WTC11 (cell line): ENCODE measurements at regions not wholly inside any gene's neighbourhood (a gene's known extent, or its start where the extent isn't known, plus 50 kb on each side); places are given as distances from the start of the nearest gene placed in this dataset.

Experiments
- ATAC-seq: fragments of 200-7000 bp; cut with Tn5 transposase; 2 replicates; pipeline ENCODE4 v1.10.0; 2021; ENCODE audit warnings: mild to moderate bottlenecking, moderate library complexity
- CTCF ChIA-PET: fragments of 300-600 bp; sonication (Branson Sonifier 250); formaldehyde crosslinking; loops from one replicate; lab custom pipeline; 2021; ENCODE audit warnings: antibody characterized with exemption; lab: Charles Lee
- POLR2A ChIA-PET: fragments of 350-600 bp; sonication (Branson Sonifier 250); formaldehyde crosslinking; loops from one replicate; lab custom pipeline; 2021; ENCODE audit warnings: antibody characterized with exemption; lab: Charles Lee
- DNase-seq: peaks from one replicate; pipeline ENCODE4 v3.0.0; 2021; ENCODE audit warnings: low spot score
- H3K27ac Mint-ChIP-seq: 2 replicates; pipeline ENCODE4 v1.8.0; 2021; ENCODE audit warnings: mixed read lengths
- H3K27me3 Mint-ChIP-seq: 2 replicates; pipeline ENCODE4 v1.8.0; 2021; ENCODE audit warnings: low read depth, mild to moderate bottlenecking, moderate library complexity, mixed read lengths
- H3K36me3 Mint-ChIP-seq: 2 replicates; pipeline ENCODE4 v1.8.0; 2021; ENCODE audit warnings: mixed read lengths
- H3K4me1 Mint-ChIP-seq: 2 replicates; pipeline ENCODE4 v1.8.0; 2022; ENCODE audit warnings: mixed read lengths
- H3K4me3 Mint-ChIP-seq: 2 replicates; pipeline ENCODE4 v1.8.0; 2021; ENCODE audit warnings: mild to moderate bottlenecking, moderate library complexity, mixed read lengths
- H3K9me3 Mint-ChIP-seq: 2 replicates; pipeline ENCODE4 v1.8.0; 2021; ENCODE audit warnings: mixed read lengths
- CREB1 ChIP-seq: sonication (generic); formaldehyde crosslinking; IDR thresholded peaks from 2 replicates; pipeline ENCODE4 v1.8.0; 2023; ENCODE audit warnings: mild to moderate bottlenecking, missing genetic modification reagents
- EMX1 ChIP-seq: fragments of 250-450 bp; sonication (Bioruptor Pico); IDR thresholded peaks from 2 replicates; pipeline ENCODE4 v1.8.0; 2021; ENCODE audit warnings: mild to moderate bottlenecking
- ETV6 ChIP-seq: sonication (generic); formaldehyde crosslinking; IDR thresholded peaks from 2 replicates; pipeline ENCODE4 v1.8.1; 2022; ENCODE audit warnings: mild to moderate bottlenecking, missing genetic modification reagents
- FOXJ3 ChIP-seq: sonication (generic); formaldehyde crosslinking; IDR thresholded peaks from 2 replicates; pipeline ENCODE4 v1.9.0; 2021; ENCODE audit warnings: missing genetic modification reagents, mild to moderate bottlenecking, borderline replicate concordance
- HMGA2 ChIP-seq: fragments of 250-450 bp; sonication (Bioruptor Pico); IDR thresholded peaks from 2 replicates; pipeline ENCODE4 v1.4.0; 2021; ENCODE audit warnings: mild to moderate bottlenecking, moderate library complexity
- OVOL2 ChIP-seq: fragments of 250-450 bp; sonication (Bioruptor Pico); IDR thresholded peaks from 2 replicates; pipeline ENCODE4 v1.9.0; 2021; ENCODE audit warnings: mild to moderate bottlenecking, borderline replicate concordance
- SMAD4 ChIP-seq: sonication (generic); formaldehyde crosslinking; IDR thresholded peaks from 2 replicates; pipeline ENCODE4 v1.8.0; 2022; ENCODE audit warnings: mild to moderate bottlenecking, missing genetic modification reagents
- TEAD1 ChIP-seq: sonication (generic); formaldehyde crosslinking; IDR thresholded peaks from 2 replicates; pipeline ENCODE4 v1.8.0; 2022; ENCODE audit warnings: mild to moderate bottlenecking, missing genetic modification reagents
- ZNF138 ChIP-seq: sonication (generic); formaldehyde crosslinking; conservative IDR thresholded peaks from 2 replicates; pipeline ENCODE4 v1.8.1; 2022; ENCODE audit warnings: mild to moderate bottlenecking, moderate library complexity, missing genetic modification reagents
- ZNF219 ChIP-seq: sonication (generic); formaldehyde crosslinking; IDR thresholded peaks from 2 replicates; pipeline ENCODE4 v1.8.0; 2023; ENCODE audit warnings: missing genetic modification reagents, mild to moderate bottlenecking, borderline replicate concordance
- ZNF263 ChIP-seq: sonication (generic); formaldehyde crosslinking; IDR thresholded peaks from 2 replicates; pipeline ENCODE4 v1.8.1; 2022; ENCODE audit warnings: low read depth, mild to moderate bottlenecking, moderate library complexity, missing genetic modification reagents
- TF ChIP-seq, protein P1 (sequence below): sonication (generic); formaldehyde crosslinking; IDR thresholded peaks from 2 replicates; pipeline ENCODE4 v1.8.1; 2023; ENCODE audit warnings: mild to moderate bottlenecking, missing genetic modification reagents, moderate library complexity
- TF ChIP-seq, protein P2 (sequence below): sonication (generic); formaldehyde crosslinking; IDR thresholded peaks from 2 replicates; pipeline ENCODE4 v1.8.0; 2022; ENCODE audit warnings: mild to moderate bottlenecking, missing genetic modification reagents
- TF ChIP-seq, protein P3 (sequence below): fragments of 250-450 bp; sonication (Bioruptor Pico); IDR thresholded peaks from 2 replicates; pipeline ENCODE4 v1.9.0; 2021; ENCODE audit warnings: mild to moderate bottlenecking
- TF ChIP-seq, protein P4 (sequence below): sonication (generic); formaldehyde crosslinking; IDR thresholded peaks from 2 replicates; pipeline ENCODE4 v1.8.0; 2022; ENCODE audit warnings: mild to moderate bottlenecking, missing genetic modification reagents
- TF ChIP-seq, protein P5 (sequence below): sonication (generic); formaldehyde crosslinking; IDR thresholded peaks from 2 replicates; pipeline ENCODE4 v1.8.1; 2022; ENCODE audit warnings: mild to moderate bottlenecking, moderate library complexity, missing genetic modification reagents
- TF ChIP-seq, protein P6 (sequence below): sonication (generic); formaldehyde crosslinking; IDR thresholded peaks from 2 replicates; pipeline ENCODE4 v1.8.1; 2023; ENCODE audit warnings: mild to moderate bottlenecking, missing genetic modification reagents
- TF ChIP-seq, protein P7 (sequence below): fragments of 250-450 bp; sonication (Bioruptor Pico); IDR thresholded peaks from 2 replicates; pipeline ENCODE4 v1.9.0; 2021; ENCODE audit warnings: moderate library complexity, mild to moderate bottlenecking, inconsistent platforms, borderline replicate concordance

DNA sequence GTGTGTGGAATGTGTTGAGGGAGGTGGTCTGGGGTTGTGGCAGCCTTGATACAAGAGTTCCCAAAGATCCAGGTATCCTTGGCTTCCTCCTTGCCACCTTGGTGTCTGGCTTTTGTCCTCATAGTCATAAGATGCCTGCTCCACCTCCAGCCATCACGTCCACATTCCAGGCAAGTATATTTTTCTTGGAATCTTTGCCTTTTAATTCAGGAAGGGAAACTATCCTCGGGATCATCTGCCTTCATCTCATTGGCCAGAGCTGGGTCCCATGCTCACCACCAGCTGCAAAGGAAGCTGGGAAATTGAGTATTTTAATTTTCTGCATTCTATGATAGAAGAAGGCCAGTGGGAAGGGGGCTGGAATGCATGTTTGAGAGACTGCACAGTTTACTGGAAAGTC is 186.7 kb downstream of the C9orf50 start (continued):
- no peak for TF ChIP-seq ZNF219
- TF ChIP-seq, protein P1, sequence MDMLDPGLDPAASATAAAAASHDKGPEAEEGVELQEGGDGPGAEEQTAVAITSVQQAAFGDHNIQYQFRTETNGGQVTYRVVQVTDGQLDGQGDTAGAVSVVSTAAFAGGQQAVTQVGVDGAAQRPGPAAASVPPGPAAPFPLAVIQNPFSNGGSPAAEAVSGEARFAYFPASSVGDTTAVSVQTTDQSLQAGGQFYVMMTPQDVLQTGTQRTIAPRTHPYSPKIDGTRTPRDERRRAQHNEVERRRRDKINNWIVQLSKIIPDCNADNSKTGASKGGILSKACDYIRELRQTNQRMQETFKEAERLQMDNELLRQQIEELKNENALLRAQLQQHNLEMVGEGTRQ: peak; percentile 61; the same call in 1 of the 2 replicates
- no peak for TF ChIP-seq ETV6
- TF ChIP-seq, all 79 proteins: peak for 3

DNA sequence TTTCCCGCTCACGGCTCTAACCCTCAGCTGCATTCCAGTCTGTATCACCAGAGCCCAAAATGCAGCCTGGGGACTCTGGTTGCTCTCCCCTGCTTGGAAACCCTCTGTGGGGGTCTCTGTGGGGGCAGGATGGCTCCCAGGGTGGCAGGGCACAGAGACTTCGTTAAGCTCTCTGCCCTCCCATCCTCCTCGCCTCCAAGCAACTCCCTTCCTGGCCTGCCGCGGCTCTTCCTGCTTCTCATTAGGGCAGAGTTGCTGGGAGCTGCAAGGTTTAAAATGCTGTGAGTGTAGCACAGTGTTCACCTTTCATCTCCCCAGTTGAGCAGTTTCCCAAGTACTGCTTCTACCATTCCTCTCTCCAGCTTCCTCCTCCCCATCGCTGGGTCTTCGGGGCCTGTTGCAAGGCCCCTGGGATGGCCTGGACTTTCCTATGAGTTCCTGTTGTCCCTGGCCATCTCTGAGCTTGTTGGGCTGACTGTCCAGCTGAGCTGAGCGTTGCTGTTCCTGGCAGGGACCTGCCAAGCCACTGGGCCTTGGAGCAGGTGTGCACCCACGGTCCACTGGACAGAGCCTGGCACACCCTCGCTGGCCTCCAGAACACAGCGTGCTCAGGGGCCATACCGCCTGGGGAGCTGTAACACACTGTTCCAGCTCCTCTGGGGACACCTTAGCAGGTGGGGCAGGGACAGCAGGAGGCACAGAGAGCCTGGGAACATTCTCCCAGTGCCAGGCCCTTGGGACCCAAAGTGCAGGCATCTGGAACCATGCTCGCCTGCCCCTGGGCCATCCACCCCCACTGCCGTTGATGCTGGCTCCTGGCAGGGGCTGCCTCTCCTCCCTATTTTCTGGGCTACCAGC is 188.4 kb downstream of the C9orf50 start:
- ChIA-PET CTCF (interaction anchor here (1.0 to 1.5 kb wide), 3 partner anchors 13 to 290 kb away, joined by 3 to 4 read pairs (median 4); no protein-coding TSS in a partner anchor), POLR2A (interaction anchor here (0.5 kb wide), 1 partner anchor 90 kb away, joined by 3 read pairs; no protein-coding TSS in a partner anchor)
- no peak for DNase-seq
- no peak for TF ChIP-seq EMX1 (CRISPR knock-in tag)
- no peak for TF ChIP-seq ZNF219
- no peak for TF ChIP-seq SMAD4 (CRISPR knock-in tag)
- TF ChIP-seq, protein P2, sequence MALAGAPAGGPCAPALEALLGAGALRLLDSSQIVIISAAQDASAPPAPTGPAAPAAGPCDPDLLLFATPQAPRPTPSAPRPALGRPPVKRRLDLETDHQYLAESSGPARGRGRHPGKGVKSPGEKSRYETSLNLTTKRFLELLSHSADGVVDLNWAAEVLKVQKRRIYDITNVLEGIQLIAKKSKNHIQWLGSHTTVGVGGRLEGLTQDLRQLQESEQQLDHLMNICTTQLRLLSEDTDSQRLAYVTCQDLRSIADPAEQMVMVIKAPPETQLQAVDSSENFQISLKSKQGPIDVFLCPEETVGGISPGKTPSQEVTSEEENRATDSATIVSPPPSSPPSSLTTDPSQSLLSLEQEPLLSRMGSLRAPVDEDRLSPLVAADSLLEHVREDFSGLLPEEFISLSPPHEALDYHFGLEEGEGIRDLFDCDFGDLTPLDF (CRISPR knock-in tag): no peak
- TF ChIP-seq, protein P3, sequence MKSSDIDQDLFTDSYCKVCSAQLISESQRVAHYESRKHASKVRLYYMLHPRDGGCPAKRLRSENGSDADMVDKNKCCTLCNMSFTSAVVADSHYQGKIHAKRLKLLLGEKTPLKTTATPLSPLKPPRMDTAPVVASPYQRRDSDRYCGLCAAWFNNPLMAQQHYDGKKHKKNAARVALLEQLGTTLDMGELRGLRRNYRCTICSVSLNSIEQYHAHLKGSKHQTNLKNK (CRISPR knock-in tag): no peak
- TF ChIP-seq, protein P4, sequence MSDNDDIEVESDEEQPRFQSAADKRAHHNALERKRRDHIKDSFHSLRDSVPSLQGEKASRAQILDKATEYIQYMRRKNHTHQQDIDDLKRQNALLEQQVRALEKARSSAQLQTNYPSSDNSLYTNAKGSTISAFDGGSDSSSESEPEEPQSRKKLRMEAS (CRISPR knock-in tag): no peak
- no peak for TF ChIP-seq ETV6
- TF ChIP-seq TEAD1 (CRISPR knock-in tag): no peak
- TF ChIP-seq, protein P5, sequence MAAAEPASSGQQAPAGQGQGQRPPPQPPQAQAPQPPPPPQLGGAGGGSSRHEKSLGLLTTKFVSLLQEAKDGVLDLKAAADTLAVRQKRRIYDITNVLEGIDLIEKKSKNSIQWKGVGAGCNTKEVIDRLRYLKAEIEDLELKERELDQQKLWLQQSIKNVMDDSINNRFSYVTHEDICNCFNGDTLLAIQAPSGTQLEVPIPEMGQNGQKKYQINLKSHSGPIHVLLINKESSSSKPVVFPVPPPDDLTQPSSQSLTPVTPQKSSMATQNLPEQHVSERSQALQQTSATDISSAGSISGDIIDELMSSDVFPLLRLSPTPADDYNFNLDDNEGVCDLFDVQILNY: no peak
- TF ChIP-seq ZNF138 (CRISPR knock-in tag): no peak
- TF ChIP-seq, protein P6, sequence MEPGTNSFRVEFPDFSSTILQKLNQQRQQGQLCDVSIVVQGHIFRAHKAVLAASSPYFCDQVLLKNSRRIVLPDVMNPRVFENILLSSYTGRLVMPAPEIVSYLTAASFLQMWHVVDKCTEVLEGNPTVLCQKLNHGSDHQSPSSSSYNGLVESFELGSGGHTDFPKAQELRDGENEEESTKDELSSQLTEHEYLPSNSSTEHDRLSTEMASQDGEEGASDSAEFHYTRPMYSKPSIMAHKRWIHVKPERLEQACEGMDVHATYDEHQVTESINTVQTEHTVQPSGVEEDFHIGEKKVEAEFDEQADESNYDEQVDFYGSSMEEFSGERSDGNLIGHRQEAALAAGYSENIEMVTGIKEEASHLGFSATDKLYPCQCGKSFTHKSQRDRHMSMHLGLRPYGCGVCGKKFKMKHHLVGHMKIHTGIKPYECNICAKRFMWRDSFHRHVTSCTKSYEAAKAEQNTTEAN: no peak
- Mint-ChIP-seq H3K27ac (no peak overlapping the region), H3K4me1 (peaks cover 34% of the 10 kb centered on the region), H3K27me3 (peaks cover 59% of the 10 kb centered on the region), H3K36me3 (no peaks in the 10 kb centered on the region), H3K9me3 (no peaks in the 10 kb centered on the region), H3K4me3 (no peak overlapping the region)
- ATAC-seq: no peak

DNA sequence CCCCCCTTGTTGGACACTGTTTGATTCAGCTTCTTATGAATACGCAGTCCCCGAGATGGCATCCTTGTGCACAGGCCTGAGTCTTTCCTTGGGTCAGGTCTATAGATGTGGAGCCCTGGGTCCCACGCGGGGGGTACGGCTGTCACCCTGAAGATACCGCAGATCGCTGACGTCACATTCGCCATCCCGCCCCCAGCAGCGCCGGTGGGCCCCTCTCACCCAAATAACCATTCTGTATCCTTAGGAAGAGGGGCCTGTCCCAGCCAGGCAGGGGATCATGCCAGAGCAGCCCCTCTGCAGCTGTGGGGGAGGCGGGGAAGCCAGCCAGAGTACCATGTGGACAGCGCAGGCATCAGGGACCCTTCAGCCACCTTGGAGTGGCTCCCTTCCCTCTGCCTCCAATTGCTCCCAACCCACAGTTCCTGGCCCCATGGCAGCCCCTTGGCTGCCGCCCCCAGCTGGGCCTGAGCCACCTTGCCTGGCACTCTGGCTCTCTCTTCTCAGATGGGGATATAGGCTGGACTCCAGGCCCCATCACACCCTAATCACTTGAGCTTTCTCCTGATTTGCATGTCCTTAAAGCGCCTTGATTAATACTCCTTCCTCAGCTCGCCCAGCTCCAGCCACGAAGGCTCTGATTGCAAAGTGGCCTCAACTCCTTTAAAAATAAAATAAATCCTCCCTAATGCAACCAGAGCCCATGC is 189.8 kb downstream of the C9orf50 start:
- DNase-seq (no peak), ATAC-seq (no peak)
- peaks cover 51% of the 10 kb centered on the region for H3K27me3 Mint-ChIP-seq
- no peak overlapping the region for H3K4me3 Mint-ChIP-seq
- H3K9me3 Mint-ChIP-seq: no peaks in the 10 kb centered on the region
- ChIA-PET CTCF (interaction anchor here (0.6 kb wide), 1 partner anchor 48 kb away, joined by 3 read pairs; no protein-coding TSS in a partner anchor), POLR2A (no interaction called here)
- H3K27ac Mint-ChIP-seq: no peak overlapping the region
- peaks cover 23% of the 10 kb centered on the region for H3K4me1 Mint-ChIP-seq
- no peaks in the 10 kb centered on the region for H3K36me3 Mint-ChIP-seq
- TF ChIP-seq, protein P5: no peak
- no peak for TF ChIP-seq FOXJ3 (CRISPR knock-in tag)
- no peak for TF ChIP-seq HMGA2 (CRISPR knock-in tag)
- no peak for TF ChIP-seq CREB1 (CRISPR knock-in tag)
- TF ChIP-seq ZNF263 (CRISPR knock-in tag): no peak
- no peak for TF ChIP-seq OVOL2
- TF ChIP-seq, protein P7, sequence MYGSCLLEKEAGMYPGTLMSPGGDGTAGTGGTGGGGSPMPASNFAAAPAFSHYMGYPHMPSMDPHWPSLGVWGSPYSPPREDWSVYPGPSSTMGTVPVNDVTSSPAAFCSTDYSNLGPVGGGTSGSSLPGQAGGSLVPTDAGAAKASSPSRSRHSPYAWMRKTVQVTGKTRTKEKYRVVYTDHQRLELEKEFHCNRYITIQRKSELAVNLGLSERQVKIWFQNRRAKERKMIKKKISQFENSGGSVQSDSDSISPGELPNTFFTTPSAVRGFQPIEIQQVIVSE: no peak
- TF ChIP-seq, protein P4 (CRISPR knock-in tag): no peak
- no peak for TF ChIP-seq EMX1 (CRISPR knock-in tag)
